ENCODE measurements at regions not wholly inside any gene's neighbourhood (a gene's known extent, or its start where the extent isn't known, plus 50 kb on each side); places are given as distances from the start of the nearest gene placed in this dataset.

GRCh38 chr2:138219961-138220360 is 255.7 kb downstream of the HNMT start:
- H3K4me3 ChIP-seq (ENCODE audit: low read depth, poor library complexity, severe bottlenecking) = no peak overlapping the region
- intact Hi-C loops (cut with DNase I; ENCODE audit: low total_unique reads) = no loop called here
- no peak for TF ChIP-seq POLR2A (IDR thresholded peaks at IDR 0.05)
- no peak for TF ChIP-seq CTCF (IDR thresholded peaks at IDR 0.05)
- no peak for DNase-seq (ENCODE audit: low spot score in 2 of 2)
- 68 to 73% methylated on average over 5 of the region's 5 CpGs for WGBS, 2 donors

GRCh38 chr2:138221358-138221757 is 257.1 kb downstream of the HNMT start:
- 94 to 99% methylated on average over 4 of the region's 4 CpGs for WGBS, 2 donors
- no peak for DNase-seq (ENCODE audit: low spot score in 2 of 2)
- intact Hi-C loops (cut with DNase I; ENCODE audit: low total_unique reads) = no loop called here
- H3K4me3 ChIP-seq (ENCODE audit: low read depth, poor library complexity, severe bottlenecking) = no peak overlapping the region
- TF ChIP-seq POLR2A (IDR thresholded peaks at IDR 0.05) (no peak), CTCF (IDR thresholded peaks at IDR 0.05) (no peak)

GRCh38 chr2:138223319-138223718 is 259.0 kb downstream of the HNMT start:
- intact Hi-C loops (cut with DNase I; ENCODE audit: low total_unique reads) = no loop called here
- no peak for DNase-seq (ENCODE audit: low spot score in 2 of 2)
- 46 to 53% methylated on average over 6 of the region's 6 CpGs for WGBS, 2 donors
- no peak overlapping the region for H3K4me3 ChIP-seq (ENCODE audit: low read depth, poor library complexity, severe bottlenecking)
- TF ChIP-seq CTCF (IDR thresholded peaks at IDR 0.05) (no peak), POLR2A (IDR thresholded peaks at IDR 0.05) (no peak)

- intact Hi-C loops (cut with DNase I; ENCODE audit: low total_unique reads) = no loop called here
- TF ChIP-seq POLR2A (IDR thresholded peaks at IDR 0.05) (no peak), CTCF (IDR thresholded peaks at IDR 0.05) (no peak)
- no peak for DNase-seq (ENCODE audit: low spot score in 2 of 2)
- no peak overlapping the region for H3K4me3 ChIP-seq (ENCODE audit: low read depth, poor library complexity, severe bottlenecking)
Measured at GRCh38 chr2:138227195-138227594, 262.9 kb downstream of the HNMT start.

- WGBS, 2 donors = 80 to 94% methylated on average over 2 of the region's 2 CpGs
- no peak for DNase-seq (ENCODE audit: low spot score in 2 of 2)
- H3K4me3 ChIP-seq (ENCODE audit: low read depth, poor library complexity, severe bottlenecking) = no peak overlapping the region
- intact Hi-C loops (cut with DNase I; ENCODE audit: low total_unique reads) = no loop called here
- TF ChIP-seq POLR2A (IDR thresholded peaks at IDR 0.05) (no peak), CTCF (IDR thresholded peaks at IDR 0.05) (no peak)
Measured at GRCh38 chr2:138228101-138228500, 263.8 kb downstream of the HNMT start.

GRCh38 chr2:138234265-138234664 is 267.3 kb upstream of the SPOPL start:
- TF ChIP-seq POLR2A (IDR thresholded peaks at IDR 0.05) (no peak), CTCF (IDR thresholded peaks at IDR 0.05) (no peak)
- intact Hi-C loops (cut with DNase I; ENCODE audit: low total_unique reads) = no loop called here
- DNase-seq (ENCODE audit: low spot score in 2 of 2) = no peak
- H3K4me3 ChIP-seq (ENCODE audit: low read depth, poor library complexity, severe bottlenecking) = no peak overlapping the region
- 77 to 89% methylated on average over 2 of the region's 2 CpGs for WGBS, 2 donors

Measured in lower leg skin (tissue), 4 donors.